GM12878 (cell line): ENCODE measurements at regions not wholly inside any gene's neighbourhood (a gene's known extent, or its start where the extent isn't known, plus 50 kb on each side); places are given as distances from the start of the nearest gene placed in this dataset.

Experiments used
- ATAC-seq: fragments of 200-7000 bp; cut with Tn5 transposase; 3 replicates; pipeline ENCODE4 v1.9.1; 2020; ENCODE audit warnings: mild to moderate bottlenecking, moderate library complexity
- BruUV-seq: library from RNA; stranded (reverse); fragments of 400-500 nt; replicated peaks from 2 replicates; lab custom pipeline; 2021; lab: Mats Ljungman, UMichigan
- CTCF ChIA-PET: fragments of 300-600 bp; sonication (Branson Sonifier 250); formaldehyde crosslinking; extraction: SDS; loops from one replicate; lab custom pipeline; 2021; ENCODE audit warnings: inconsistent platforms; lab: Yijun Ruan, JAX
- POLR2A ChIA-PET: fragments of 350-600 bp; formaldehyde crosslinking; extraction: SDS; loops from one replicate; lab custom pipeline; 2021; ENCODE audit warnings: inconsistent platforms; lab: Charles Lee
- RAD21 ChIA-PET: fragments of 300-600 bp; sonication (Branson Sonifier 250); formaldehyde crosslinking; loops from one replicate; lab custom pipeline; 2023; ENCODE audit warnings: antibody characterized with exemption; ENCODE audit not compliant: unreplicated experiment; lab: Charles Lee
- SMC1A ChIA-PET: fragments of 300-600 bp; sonication (Branson Sonifier 250); formaldehyde crosslinking; loops from one replicate; lab custom pipeline; 2023; ENCODE audit not compliant: unreplicated experiment, uncharacterized antibody; lab: Charles Lee
- DNase-seq: peaks from one replicate; pipeline ENCODE4 v3.0.0-alpha.2; 2011; ENCODE audit warnings: low read depth, low spot score
- FAIRE-seq: peaks from 3 replicates; lab custom pipeline; 2011; peaks lifted over from hg19 to GRCh38; lab: Jason Lieb, UNC
- H2AFZ ChIP-seq: 2 replicates; pipeline ENCODE4 v1.6.0; 2011; ENCODE audit warnings: low read depth, low read length, control low read depth; ENCODE audit not compliant: control insufficient read depth
- H3K27ac ChIP-seq: 2 replicates; pipeline ENCODE4 v1.5.1; 2011; ENCODE audit warnings: control low read depth; ENCODE audit not compliant: control insufficient read depth, insufficient read depth
- H3K27me3 ChIP-seq, 2 experiments: replicated peaks in 1 of 2; 2 replicates each; pipeline versions ENCODE4 v1.6.0 to v1.6.1; 2011; ENCODE audit warnings: low read length in 1 of 2; ENCODE audit not compliant: control insufficient read depth in 2 of 2, insufficient read depth in 2 of 2
- H3K36me3 ChIP-seq, 2 experiments: 2 replicates each; pipeline ENCODE4 v1.5.1; 2011; ENCODE audit warnings: low read length in 1 of 2; ENCODE audit not compliant: control insufficient read depth in 2 of 2, insufficient read depth in 2 of 2
- H3K4me1 ChIP-seq: 2 replicates; pipeline ENCODE4 v1.6.1; 2011; ENCODE audit warnings: mild to moderate bottlenecking, low read length, moderate library complexity, mixed read lengths; ENCODE audit not compliant: control insufficient read depth, insufficient read depth
- H3K4me2 ChIP-seq: 2 replicates; pipeline ENCODE4 v1.6.0; 2011; ENCODE audit warnings: control low read depth; ENCODE audit not compliant: control insufficient read depth, insufficient read depth
- H3K4me3 ChIP-seq: fragments of 200-600 bp; sonication (generic); 2 replicates; pipeline ENCODE4 v1.5.1; 2016
- H3K79me2 ChIP-seq: 2 replicates; pipeline ENCODE4 v1.6.0; 2011; ENCODE audit warnings: low read length; ENCODE audit not compliant: control insufficient read depth, insufficient read depth
- H3K9ac ChIP-seq: 2 replicates; pipeline ENCODE4 v1.8.0; 2011; ENCODE audit warnings: low read length, control low read depth, mixed read lengths; ENCODE audit not compliant: control insufficient read depth, insufficient read depth
- H3K9me3 ChIP-seq: replicated peaks from 3 replicates; pipeline ENCODE4 v1.5.1; 2011; ENCODE audit warnings: mild to moderate bottlenecking, low read length; ENCODE audit not compliant: control insufficient read depth, insufficient read depth
- H4K20me1 ChIP-seq: 2 replicates; pipeline ENCODE4 v1.6.0; 2011; ENCODE audit not compliant: control insufficient read depth, insufficient read depth
- HCFC1 ChIP-seq: fragments of 150-350 bp; IDR thresholded peaks from 2 replicates; pipeline ENCODE4 v1.6.1; 2014; ENCODE audit warnings: low read length
- IRF4 ChIP-seq: IDR thresholded peaks from 2 replicates; pipeline ENCODE4 v1.6.1; 2011; ENCODE audit warnings: low read depth, low read length
- IRF5 ChIP-seq: fragments of 450-650 bp; IDR thresholded peaks from 2 replicates; pipeline ENCODE4 v1.6.1; 2017; ENCODE audit warnings: borderline replicate concordance
- MYC ChIP-seq: IDR thresholded peaks from 2 replicates; pipeline ENCODE4 v1.6.1; 2011; ENCODE audit warnings: mild to moderate bottlenecking, low read length, moderate library complexity, inconsistent platforms; ENCODE audit not compliant: insufficient read depth, insufficient replicate concordance, insufficient read length, severe bottlenecking
- PRDM15 ChIP-seq: fragments of 450-650 bp; formaldehyde crosslinking; IDR thresholded peaks from 2 replicates; pipeline ENCODE4 v1.4.0; 2020; ENCODE audit warnings: mild to moderate bottlenecking, moderate library complexity
- SPI1 ChIP-seq: IDR thresholded peaks from 2 replicates; pipeline ENCODE4 v1.6.1; 2011; ENCODE audit warnings: low read depth, mild to moderate bottlenecking, low read length, moderate library complexity, borderline replicate concordance; ENCODE audit not compliant: insufficient read depth
- SREBF1 ChIP-seq: IDR thresholded peaks from 2 replicates; pipeline ENCODE4 v1.6.1; 2012; ENCODE audit warnings: mild to moderate bottlenecking, low read length
- TBL1XR1 ChIP-seq: IDR thresholded peaks from 2 replicates; pipeline ENCODE4 v1.6.1; 2012; ENCODE audit warnings: low read depth, low read length, improper control_type of control experiment
- YBX1 ChIP-seq: fragments of 450-650 bp; IDR thresholded peaks from 2 replicates; pipeline ENCODE4 v1.6.1; 2016; ENCODE audit warnings: antibody characterized with exemption
- WGBS: methylation state at CpG from one replicate; pipeline ENCODE4 v1.1.6; 2016; ENCODE audit warnings: low lambda C conversion rate; ENCODE audit not compliant: insufficient replicate concordance, insufficient coverage; ENCODE audit errors: missing lambda C conversion rate; 5-methylcytosine and 5-hydroxymethylcytosine counted together
- in situ Hi-C: fragments of 300-500 bp; cut with MboI; formaldehyde crosslinking; loops from 9 replicates; pipeline ENCODE4 v1.14.3; 2018; ENCODE audit warnings: mixed read lengths
- intact Hi-C: fragments of 100-400 bp; cut with micrococcal nuclease; formaldehyde crosslinking; loops from one replicate; pipeline ENCODE4 v1.14.2; 2022; ENCODE audit not compliant: unreplicated experiment
- TF ChIP-seq, protein P1 (sequence below): fragments of 450-650 bp; IDR thresholded peaks from 2 replicates; pipeline ENCODE4 v1.6.1; 2016; ENCODE audit warnings: mild to moderate bottlenecking

DNA sequence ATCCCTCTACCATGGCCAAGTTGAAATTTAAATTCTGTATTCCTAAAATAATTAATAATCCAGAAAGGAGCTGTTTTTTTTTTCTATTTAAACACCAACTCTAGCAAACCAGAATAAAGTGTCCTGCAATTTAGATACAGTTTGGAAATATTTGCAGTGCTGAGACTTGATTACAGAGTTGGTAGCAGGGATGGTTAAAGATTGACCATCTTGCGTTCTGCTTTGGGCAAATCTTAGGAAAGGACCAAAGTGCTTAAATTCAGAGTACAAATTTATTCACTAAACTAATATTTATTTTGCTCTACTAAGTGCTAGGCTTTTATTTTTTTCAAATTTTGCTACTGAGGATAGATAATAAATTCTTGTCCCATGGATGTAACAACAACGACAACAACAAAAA is 180.2 kb upstream of the AADAT start:
- intact Hi-C loops, result no loop called here
- FAIRE-seq, result no peak
- in situ Hi-C loops, result no loop called here
- no peak for ATAC-seq
- POLR2A ChIA-PET, result interaction anchor here (1.3 kb wide), 1 partner anchor 76 kb away, joined by 3 read pairs; no protein-coding TSS in a partner anchor
- Histone ChIP-seq H3K27ac (no peak overlapping the region), H3K9ac (no peak overlapping the region), H3K27me3 (no peaks in the 10 kb centered on the region), H3K4me1 (no peaks in the 10 kb centered on the region), H3K79me2 (no peaks in the 10 kb centered on the region), H3K9me3 (no peaks in the 10 kb centered on the region; the same call in 2 of the 3 replicates), H3K36me3 (no peaks in the 10 kb centered on the region), H3K4me3 (no peak overlapping the region), H2AFZ (no peak overlapping the region), H3K4me2 (no peak overlapping the region), H4K20me1 (no peaks in the 10 kb centered on the region)
- BruUV-seq, result no TSS peak
- TF ChIP-seq MYC (no peak), IRF5 (no peak), SPI1 (no peak), TBL1XR1 (no peak), SREBF1 (no peak), PRDM15 (CRISPR knock-in tag) (no peak), IRF4 (no peak), YBX1 (no peak), HCFC1 (no peak)
- TF ChIP-seq, protein P1, sequence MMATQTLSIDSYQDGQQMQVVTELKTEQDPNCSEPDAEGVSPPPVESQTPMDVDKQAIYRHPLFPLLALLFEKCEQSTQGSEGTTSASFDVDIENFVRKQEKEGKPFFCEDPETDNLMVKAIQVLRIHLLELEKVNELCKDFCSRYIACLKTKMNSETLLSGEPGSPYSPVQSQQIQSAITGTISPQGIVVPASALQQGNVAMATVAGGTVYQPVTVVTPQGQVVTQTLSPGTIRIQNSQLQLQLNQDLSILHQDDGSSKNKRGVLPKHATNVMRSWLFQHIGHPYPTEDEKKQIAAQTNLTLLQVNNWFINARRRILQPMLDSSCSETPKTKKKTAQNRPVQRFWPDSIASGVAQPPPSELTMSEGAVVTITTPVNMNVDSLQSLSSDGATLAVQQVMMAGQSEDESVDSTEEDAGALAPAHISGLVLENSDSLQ, result no peak
- DNase-seq, result no peak
- CTCF ChIA-PET, result interaction anchor here (0.6 to 7.7 kb wide), 10 partner anchors 10 to 859 kb away, joined by 3 to 99 read pairs (median 3); no protein-coding TSS in a partner anchor
- RAD21 ChIA-PET, result interaction anchor here (1.0 to 1.4 kb wide), 4 partner anchors 9 to 227 kb away, joined by 3 to 6 read pairs (median 3); no protein-coding TSS in a partner anchor
- 46% methylated on average over 2 of the region's 2 CpGs for WGBS
- SMC1A ChIA-PET, result interaction anchor here (0.9 to 2.7 kb wide), 8 partner anchors 9 to 572 kb away, joined by 3 to 36 read pairs (median 4); no protein-coding TSS in a partner anchor
